Neural progenitor cell (in vitro differentiated cells): ENCODE measurements at regions not wholly inside any gene's neighbourhood (a gene's known extent, or its start where the extent isn't known, plus 50 kb on each side); places are given as distances from the start of the nearest gene placed in this dataset.

Experiments used
- DNase-seq: peaks from one replicate; pipeline ENCODE4 v3.0.0-alpha.2; 2016; ENCODE audit warnings: low spot score
- H2AFZ ChIP-seq: fragments of 200-600 bp; sonication (generic); replicated peaks from 2 replicates; pipeline ENCODE4 v1.6.1; 2016; ENCODE audit warnings: antibody characterized with exemption
- H3F3A ChIP-seq: fragments of 200-600 bp; sonication (generic); 2 replicates; pipeline ENCODE4 v1.6.1; 2016; ENCODE audit warnings: antibody characterized with exemption, low read depth
- H3K27ac ChIP-seq: fragments of 200-600 bp; sonication (generic); 2 replicates; pipeline ENCODE4 v1.5.1; 2016; ENCODE audit warnings: mild to moderate bottlenecking
- H3K27me3 ChIP-seq: fragments of 200-600 bp; sonication (generic); 2 replicates; pipeline ENCODE4 v1.6.1; 2016; ENCODE audit warnings: mild to moderate bottlenecking, moderate library complexity
- H3K36me3 ChIP-seq: fragments of 200-600 bp; sonication (generic); 2 replicates; pipeline ENCODE4 v1.5.1; 2016
- H3K4me1 ChIP-seq: fragments of 200-600 bp; sonication (generic); 2 replicates; pipeline ENCODE4 v1.6.1; 2016; ENCODE audit warnings: mixed run types
- H3K4me2 ChIP-seq: fragments of 200-600 bp; sonication (generic); 2 replicates; pipeline ENCODE4 v1.6.1; 2016
- H3K4me3 ChIP-seq: fragments of 200-600 bp; sonication (generic); 2 replicates; pipeline ENCODE4 v1.5.1; 2016
- H3K79me2 ChIP-seq: fragments of 200-600 bp; sonication (generic); 2 replicates; pipeline ENCODE4 v1.6.1; 2016; ENCODE audit warnings: low read depth
- H3K9ac ChIP-seq: fragments of 200-600 bp; sonication (generic); 2 replicates; pipeline ENCODE4 v1.6.1; 2016
- H3K9me3 ChIP-seq: fragments of 200-600 bp; sonication (generic); 2 replicates; pipeline ENCODE4 v1.5.1; 2016; ENCODE audit warnings: low read depth
- H4K20me1 ChIP-seq: fragments of 200-600 bp; sonication (generic); 2 replicates; pipeline ENCODE4 v1.6.1; 2016; ENCODE audit warnings: low read depth
- H3K27ac Mint-ChIP-seq: 3 replicates; pipeline ENCODE4 v1.8.0; 2021; ENCODE audit warnings: mixed read lengths
- H3K27me3 Mint-ChIP-seq: 2 replicates; pipeline ENCODE4 v1.8.0; 2022; ENCODE audit warnings: low read depth, mild to moderate bottlenecking, inconsistent platforms, moderate library complexity, mixed read lengths; ENCODE audit not compliant: insufficient read depth
- H3K36me3 Mint-ChIP-seq: 3 replicates; pipeline ENCODE4 v1.8.0; 2021; ENCODE audit warnings: mixed read lengths
- H3K4me1 Mint-ChIP-seq: 3 replicates; pipeline ENCODE4 v1.8.0; 2021; ENCODE audit warnings: mixed read lengths
- H3K4me3 Mint-ChIP-seq: 3 replicates; pipeline ENCODE4 v1.8.0; 2021; ENCODE audit warnings: mild to moderate bottlenecking, moderate library complexity, mixed read lengths
- H3K9me3 Mint-ChIP-seq: 3 replicates; pipeline ENCODE4 v1.8.0; 2020; ENCODE audit warnings: mixed read lengths
- CTCF ChIP-seq: fragments of 200-600 bp; sonication (generic); IDR thresholded peaks from 2 replicates; pipeline ENCODE4 v1.5.1; 2017; ENCODE audit warnings: antibody characterized with exemption, mild to moderate bottlenecking
- EZH2 ChIP-seq: fragments of 200-600 bp; sonication (generic); IDR thresholded peaks from 2 replicates; pipeline ENCODE4 v1.6.1; 2017; ENCODE audit warnings: antibody characterized with exemption, mild to moderate bottlenecking, moderate library complexity
- EZH2phosphoT487 ChIP-seq: fragments of 200-600 bp; sonication (generic); IDR thresholded peaks from 2 replicates; pipeline ENCODE4 v1.6.1; 2017; ENCODE audit warnings: antibody characterized with exemption

DNA sequence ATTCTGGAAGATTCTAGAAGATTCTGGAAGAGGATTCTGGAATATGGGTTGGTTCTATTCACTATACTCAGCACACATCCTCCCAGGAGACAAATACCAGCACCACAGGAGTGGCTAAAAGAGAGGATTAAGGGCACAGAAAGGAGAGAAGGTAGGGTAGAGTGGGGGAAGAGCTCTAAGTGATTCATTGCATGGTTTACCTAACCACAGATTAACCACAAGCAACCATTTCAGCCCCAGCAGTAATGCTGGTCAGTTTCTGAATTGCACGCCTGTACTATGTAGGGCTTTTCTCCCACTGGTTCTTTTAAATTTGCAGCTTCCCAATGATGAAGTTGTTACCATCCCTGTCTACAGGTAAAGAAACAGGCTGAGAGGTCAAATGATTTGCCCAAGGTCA is 192.7 kb upstream of the PMEPA1 start:
- peaks cover 2% of the 10 kb centered on the region for H3K27me3 Mint-ChIP-seq
- TF ChIP-seq EZH2 (no peak), CTCF (no peak), EZH2phosphoT487 (no peak)
- Histone ChIP-seq H3K36me3 (no peaks in the 10 kb centered on the region), H3K4me1 (peaks cover 4% of the 10 kb centered on the region), H3K9me3 (no peaks in the 10 kb centered on the region), H2AFZ (no peak overlapping the region), H4K20me1 (no peaks in the 10 kb centered on the region), H3K9ac (no peak overlapping the region), H3K79me2 (no peaks in the 10 kb centered on the region), H3F3A (no peaks in the 10 kb centered on the region), H3K27ac (no peak overlapping the region), H3K4me2 (no peak overlapping the region), H3K4me3 (no peak overlapping the region), H3K27me3 (no peaks in the 10 kb centered on the region)
- H3K4me3 Mint-ChIP-seq: no peak overlapping the region
- H3K27ac Mint-ChIP-seq: no peak overlapping the region
- no peaks in the 10 kb centered on the region for H3K36me3 Mint-ChIP-seq
- peaks cover 12% of the 10 kb centered on the region for H3K4me1 Mint-ChIP-seq
- no peak for DNase-seq
- no peaks in the 10 kb centered on the region for H3K9me3 Mint-ChIP-seq

DNA sequence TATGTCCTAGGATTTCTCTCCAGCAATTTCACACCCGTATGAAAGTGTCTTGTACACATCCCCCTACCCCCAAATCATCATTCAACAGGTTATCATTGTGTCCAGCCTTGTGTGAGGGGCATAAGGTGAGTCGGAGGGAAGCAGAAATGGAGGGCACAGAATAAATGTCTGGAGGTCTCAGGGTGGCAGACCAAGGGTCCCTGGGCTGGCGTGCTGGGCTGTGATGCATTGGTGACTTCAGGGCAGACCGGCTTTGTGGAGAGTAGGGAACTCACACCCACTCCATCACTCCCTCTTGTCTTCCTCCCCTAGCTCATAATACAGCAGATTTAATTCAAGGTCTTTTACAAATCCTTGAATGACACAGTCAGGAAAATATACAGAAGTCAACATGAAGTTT is 191.7 kb upstream of the PMEPA1 start:
- Mint-ChIP-seq H3K9me3 (no peaks in the 10 kb centered on the region), H3K27me3 (peaks cover 5% of the 10 kb centered on the region), H3K36me3 (no peaks in the 10 kb centered on the region), H3K4me1 (peaks cover 14% of the 10 kb centered on the region), H3K27ac (no peak overlapping the region), H3K4me3 (no peak overlapping the region)
- Histone ChIP-seq H3K9ac (no peak overlapping the region), H3K4me3 (no peak overlapping the region), H3K4me1 (peaks cover 4% of the 10 kb centered on the region), H3K79me2 (no peaks in the 10 kb centered on the region), H3K36me3 (no peaks in the 10 kb centered on the region), H3K4me2 (no peak overlapping the region), H3F3A (no peaks in the 10 kb centered on the region), H3K9me3 (no peaks in the 10 kb centered on the region), H3K27ac (no peak overlapping the region), H2AFZ (no peak overlapping the region), H3K27me3 (no peaks in the 10 kb centered on the region), H4K20me1 (no peaks in the 10 kb centered on the region)
- DNase-seq: no peak
- TF ChIP-seq EZH2phosphoT487 (no peak), EZH2 (no peak), CTCF (no peak)

DNA sequence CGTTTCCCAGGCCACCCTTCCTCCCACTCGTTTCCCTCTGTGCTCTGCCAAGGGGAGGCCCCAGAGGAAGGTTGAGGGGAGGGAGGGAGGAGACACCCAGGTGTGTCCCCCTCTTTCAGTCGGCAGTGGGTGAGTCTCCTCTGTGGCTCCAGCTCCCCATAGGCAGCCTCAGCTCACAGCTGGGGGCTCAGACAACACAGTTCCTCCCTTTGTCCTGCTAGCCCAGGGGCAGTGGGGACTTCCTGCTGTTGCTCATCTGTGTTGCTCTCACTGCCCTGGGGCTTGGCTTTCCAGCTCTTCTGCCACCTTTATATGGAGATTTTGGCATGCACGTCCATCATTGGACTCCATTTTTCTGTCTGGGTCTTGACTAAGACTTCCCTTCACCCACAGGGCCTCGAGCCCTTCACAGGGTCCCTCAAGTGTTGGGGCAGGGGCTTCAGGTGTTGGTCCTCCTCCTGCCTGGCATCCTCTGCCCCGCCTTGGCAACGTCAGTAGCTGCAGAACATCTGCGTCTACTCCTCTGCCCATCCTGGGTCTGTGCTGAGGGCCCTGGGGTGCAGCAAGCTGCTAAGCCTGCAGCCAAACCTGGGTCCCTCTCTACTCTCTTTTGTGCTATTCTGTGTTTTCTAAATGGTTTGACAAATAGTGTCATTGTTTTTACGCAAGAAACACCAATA is 190.6 kb upstream of the PMEPA1 start:
- Histone ChIP-seq H3K27me3 (no peaks in the 10 kb centered on the region), H3K9ac (no peak overlapping the region), H3K4me3 (no peak overlapping the region), H3K79me2 (no peaks in the 10 kb centered on the region), H3F3A (no peaks in the 10 kb centered on the region), H4K20me1 (no peaks in the 10 kb centered on the region), H2AFZ (no peak overlapping the region), H3K4me2 (no peak overlapping the region), H3K4me1 (peaks cover 4% of the 10 kb centered on the region), H3K27ac (no peak overlapping the region), H3K9me3 (no peaks in the 10 kb centered on the region), H3K36me3 (no peaks in the 10 kb centered on the region)
- DNase-seq: no peak
- TF ChIP-seq CTCF: no peak
- TF ChIP-seq EZH2phosphoT487: no peak
- no peak for TF ChIP-seq EZH2
- Mint-ChIP-seq H3K9me3 (no peaks in the 10 kb centered on the region), H3K4me3 (no peak overlapping the region), H3K27me3 (peaks cover 7% of the 10 kb centered on the region), H3K27ac (no peak overlapping the region), H3K36me3 (no peaks in the 10 kb centered on the region), H3K4me1 (peaks cover 14% of the 10 kb centered on the region)
